T-helper 1 cell treated with Interleukin-12 subunit alpha and Interleukin-12 subunit beta and Interleukin-4 antibody, amounts not matched to agents 30 μg/mL and 1 μg/mL, for 36 hours (primary cell): ENCODE measurements at regions not wholly inside any gene's neighbourhood (a gene's known extent, or its start where the extent isn't known, plus 50 kb on each side); places are given as distances from the start of the nearest gene placed in this dataset.
"Not testable (repeated sequence)": the region's sequence is repeated elsewhere in the genome, so short reads cannot be mapped to it uniquely, and the experiment has no call there.

Source experiments
- H3K27ac Mint-ChIP-seq: one replicate; pipeline ENCODE4 v1.8.0; 2021; ENCODE audit warnings: mild to moderate bottlenecking, mixed read lengths
- H3K27me3 Mint-ChIP-seq: one replicate; pipeline ENCODE4 v1.8.0; 2021; ENCODE audit warnings: low read depth, mixed read lengths
- H3K36me3 Mint-ChIP-seq: one replicate; pipeline ENCODE4 v1.8.0; 2021; ENCODE audit warnings: low read depth, mixed read lengths
- H3K4me1 Mint-ChIP-seq: one replicate; pipeline ENCODE4 v1.8.0; 2021; ENCODE audit warnings: low read depth, mixed read lengths
- H3K4me3 Mint-ChIP-seq: one replicate; pipeline ENCODE4 v1.8.0; 2021; ENCODE audit warnings: mild to moderate bottlenecking, moderate library complexity, mixed read lengths
- H3K9me3 Mint-ChIP-seq: one replicate; pipeline ENCODE4 v1.8.0; 2021; ENCODE audit warnings: mixed read lengths

GRCh38 chr17:30717291-30718098, 107.0 kb downstream of the CRLF3 start:
- Mint-ChIP-seq H3K36me3 (no peaks in the 10 kb centered on the region), H3K9me3 (no peaks in the 10 kb centered on the region), H3K4me3 (no peak overlapping the region), H3K27ac (peak overlapping the region; percentile 21), H3K4me1 (peaks cover 9% of the 10 kb centered on the region), H3K27me3 (peaks cover 4% of the 10 kb centered on the region)

DNA sequence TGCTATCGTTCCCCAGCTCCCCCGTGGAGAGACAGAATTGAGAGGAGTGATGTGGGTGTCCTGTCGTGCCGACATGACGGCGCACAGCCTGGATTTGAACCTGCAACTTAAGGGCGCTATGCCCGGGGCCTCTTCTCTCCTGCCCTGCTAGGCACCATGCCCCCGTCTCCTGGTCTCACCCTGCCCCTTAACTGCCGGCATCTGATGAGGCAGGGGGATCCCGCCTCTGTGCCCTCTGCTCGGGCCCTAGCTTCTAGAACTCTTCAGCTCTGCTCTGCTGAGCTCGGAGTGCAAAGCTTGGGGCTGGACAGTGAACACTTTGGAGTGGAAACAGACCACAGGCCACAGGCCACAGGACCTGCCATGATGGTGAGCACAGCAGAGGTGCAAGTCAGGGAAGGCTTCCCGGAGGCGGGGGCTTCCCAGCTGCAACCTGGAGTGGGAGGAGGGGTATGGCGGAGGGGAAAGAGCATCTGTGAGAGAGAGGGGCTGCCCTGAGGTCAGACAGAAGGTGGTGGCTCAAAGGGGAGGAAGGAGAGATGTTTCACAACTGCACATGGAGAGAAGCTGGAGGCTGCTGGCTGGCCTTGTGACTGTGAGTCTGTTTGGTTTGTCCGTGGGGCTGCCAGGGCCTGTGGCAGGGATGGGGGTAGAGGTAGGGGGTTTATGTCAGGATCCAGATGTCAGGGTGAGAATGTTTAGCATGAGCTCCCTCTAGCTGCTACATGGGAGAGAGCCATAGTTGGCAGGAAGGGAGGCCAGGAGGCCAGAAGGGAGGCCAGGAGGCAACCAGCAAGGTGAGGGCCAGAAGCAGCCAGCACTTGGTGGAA, 107.8 kb downstream of the CRLF3 start:
- no peaks in the 10 kb centered on the region for H3K9me3 Mint-ChIP-seq
- peaks cover 9% of the 10 kb centered on the region for H3K4me1 Mint-ChIP-seq
- H3K27me3 Mint-ChIP-seq: peaks cover 5% of the 10 kb centered on the region
- H3K36me3 Mint-ChIP-seq: no peaks in the 10 kb centered on the region
- no peak overlapping the region for H3K4me3 Mint-ChIP-seq
- H3K27ac Mint-ChIP-seq: no peak overlapping the region

GRCh38 chr17:30714825-30715622, 109.5 kb downstream of the CRLF3 start:
- not testable (repeated sequence) for H3K4me3 Mint-ChIP-seq, H3K27ac Mint-ChIP-seq
- H3K4me1 Mint-ChIP-seq: peaks cover 14% of the 10 kb centered on the region

GRCh38 chr17:30713805-30714204, 110.7 kb downstream of the CRLF3 start:
- not testable (repeated sequence) for H3K4me3 Mint-ChIP-seq, H3K9me3 Mint-ChIP-seq, H3K27ac Mint-ChIP-seq, H3K36me3 Mint-ChIP-seq
- peaks cover 23% of the 10 kb centered on the region for H3K27me3 Mint-ChIP-seq
- peaks cover 10% of the 10 kb centered on the region for H3K4me1 Mint-ChIP-seq

More at GRCh38 chr17:30714825-30715622, 109.5 kb downstream of the CRLF3 start:
- H3K36me3 Mint-ChIP-seq, H3K9me3 Mint-ChIP-seq: not testable (repeated sequence)
- peaks cover 22% of the 10 kb centered on the region for H3K27me3 Mint-ChIP-seq

DNA sequence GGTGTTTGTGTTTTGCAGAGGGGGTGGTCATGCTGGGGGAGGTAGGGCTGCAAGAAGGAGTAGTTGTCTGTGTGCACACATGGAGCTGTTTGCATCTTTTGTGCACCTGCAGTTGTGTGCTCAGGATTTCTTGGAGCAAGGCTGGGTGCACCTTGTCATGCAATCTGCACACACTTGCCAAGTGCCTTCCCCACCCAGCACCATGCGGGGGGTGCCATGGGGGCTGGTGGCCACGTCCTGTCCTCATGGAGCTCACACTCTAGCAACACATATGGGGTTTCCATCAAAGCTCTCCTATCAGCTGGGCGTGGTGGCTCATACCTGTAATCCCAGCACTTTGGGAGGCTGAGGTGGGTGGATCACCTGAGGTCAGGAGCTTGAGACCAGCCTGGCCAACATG, 111.6 kb downstream of the CRLF3 start:
- H3K36me3 Mint-ChIP-seq, H3K9me3 Mint-ChIP-seq, H3K4me3 Mint-ChIP-seq, H3K27ac Mint-ChIP-seq: not testable (repeated sequence)
- peaks cover 31% of the 10 kb centered on the region for H3K27me3 Mint-ChIP-seq
- peaks cover 16% of the 10 kb centered on the region for H3K4me1 Mint-ChIP-seq

DNA sequence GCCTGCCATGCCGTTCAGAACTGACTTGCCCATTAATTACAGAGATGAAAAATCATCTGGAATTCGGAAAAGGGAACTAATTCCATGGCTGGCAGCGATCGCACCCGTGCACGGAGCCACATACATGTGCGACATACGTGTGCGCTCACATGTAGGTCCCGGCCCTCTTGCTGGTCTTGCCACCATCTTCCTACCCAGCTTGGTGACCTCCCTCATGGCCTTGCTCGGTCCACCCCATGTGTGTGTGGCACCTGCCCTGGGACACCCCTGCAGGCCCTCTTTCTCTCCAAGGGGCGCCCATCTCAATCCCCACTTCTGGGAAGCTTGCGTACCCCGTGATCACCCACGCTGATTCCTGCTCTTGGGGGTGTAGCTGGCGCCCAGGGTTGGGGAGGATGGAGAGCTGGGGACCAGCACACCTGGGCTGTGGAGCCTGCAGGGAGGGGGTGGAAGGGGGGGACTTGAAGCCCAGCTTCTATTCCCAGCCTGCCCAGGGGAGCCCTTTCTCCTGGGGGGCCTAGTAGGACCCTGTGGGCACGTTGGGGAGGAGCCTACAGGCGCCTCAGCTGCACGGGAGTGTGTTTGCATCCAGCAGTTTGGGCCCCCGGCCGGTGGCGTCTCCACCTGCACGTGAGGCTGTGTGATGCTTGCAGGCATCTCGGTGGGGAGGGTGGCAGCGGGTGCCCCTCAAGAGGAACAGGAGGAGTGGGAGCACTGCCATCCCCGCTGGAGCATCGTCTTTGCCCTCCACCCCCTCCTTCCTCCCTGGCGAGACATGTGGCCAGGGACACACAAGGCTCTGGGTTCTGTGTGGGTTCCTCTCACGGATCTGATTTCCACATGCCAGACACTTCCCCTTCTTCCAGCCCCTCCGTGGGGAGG, 112.6 kb downstream of the CRLF3 start:
- not testable (repeated sequence) for H3K27ac Mint-ChIP-seq, H3K36me3 Mint-ChIP-seq, H3K9me3 Mint-ChIP-seq
- Mint-ChIP-seq H3K4me3 (peak overlapping the region; percentile 92), H3K4me1 (peaks cover 22% of the 10 kb centered on the region), H3K27me3 (peaks cover 41% of the 10 kb centered on the region)

DNA sequence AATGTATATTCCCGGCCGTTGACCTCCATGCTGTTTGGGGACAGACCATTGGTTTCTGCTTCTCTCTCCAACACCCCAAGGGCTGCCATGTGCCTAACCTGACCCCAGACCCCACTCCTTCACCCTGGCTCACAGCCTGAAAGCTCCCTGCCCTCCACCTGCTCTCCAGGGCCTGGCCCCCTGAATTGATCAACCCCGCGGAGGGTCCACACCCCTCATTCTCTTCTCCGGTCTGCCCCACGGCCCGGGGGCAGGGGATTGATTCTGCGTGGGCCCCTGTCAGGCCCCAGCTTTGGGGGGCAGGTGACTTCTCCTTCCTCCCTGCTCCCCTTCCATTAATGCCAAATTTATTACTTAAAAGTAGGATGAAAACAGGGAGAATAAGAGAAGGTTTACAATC, 113.3 kb downstream of the CRLF3 start:
- peaks cover 48% of the 10 kb centered on the region for H3K27me3 Mint-ChIP-seq
- H3K4me1 Mint-ChIP-seq: peaks cover 23% of the 10 kb centered on the region
- H3K36me3 Mint-ChIP-seq, H3K9me3 Mint-ChIP-seq: not testable (repeated sequence)
- peak overlapping the region; percentile 92 for H3K4me3 Mint-ChIP-seq
- peak overlapping the region; percentile 88 for H3K27ac Mint-ChIP-seq

- H3K4me1 Mint-ChIP-seq: peaks cover 27% of the 10 kb centered on the region
- peak overlapping the region; percentile 92 for H3K4me3 Mint-ChIP-seq
- peaks cover 54% of the 10 kb centered on the region for H3K27me3 Mint-ChIP-seq
- H3K27ac Mint-ChIP-seq: peak overlapping the region; percentile 88
- H3K36me3 Mint-ChIP-seq, H3K9me3 Mint-ChIP-seq: not testable (repeated sequence)
Observed at GRCh38 chr17:30710276-30711088, 114.0 kb downstream of the CRLF3 start.

GRCh38 chr17:30709561-30710275, 114.8 kb downstream of the CRLF3 start:
- Mint-ChIP-seq H3K27me3 (peaks cover 59% of the 10 kb centered on the region), H3K27ac (peak overlapping the region; percentile 36), H3K4me1 (peaks cover 27% of the 10 kb centered on the region), H3K4me3 (peak overlapping the region; percentile 92)
- H3K36me3 Mint-ChIP-seq, H3K9me3 Mint-ChIP-seq: not testable (repeated sequence)

GRCh38 chr17:30709096-30709495, 115.4 kb downstream of the CRLF3 start:
- not testable (repeated sequence) for H3K27ac Mint-ChIP-seq

DNA sequence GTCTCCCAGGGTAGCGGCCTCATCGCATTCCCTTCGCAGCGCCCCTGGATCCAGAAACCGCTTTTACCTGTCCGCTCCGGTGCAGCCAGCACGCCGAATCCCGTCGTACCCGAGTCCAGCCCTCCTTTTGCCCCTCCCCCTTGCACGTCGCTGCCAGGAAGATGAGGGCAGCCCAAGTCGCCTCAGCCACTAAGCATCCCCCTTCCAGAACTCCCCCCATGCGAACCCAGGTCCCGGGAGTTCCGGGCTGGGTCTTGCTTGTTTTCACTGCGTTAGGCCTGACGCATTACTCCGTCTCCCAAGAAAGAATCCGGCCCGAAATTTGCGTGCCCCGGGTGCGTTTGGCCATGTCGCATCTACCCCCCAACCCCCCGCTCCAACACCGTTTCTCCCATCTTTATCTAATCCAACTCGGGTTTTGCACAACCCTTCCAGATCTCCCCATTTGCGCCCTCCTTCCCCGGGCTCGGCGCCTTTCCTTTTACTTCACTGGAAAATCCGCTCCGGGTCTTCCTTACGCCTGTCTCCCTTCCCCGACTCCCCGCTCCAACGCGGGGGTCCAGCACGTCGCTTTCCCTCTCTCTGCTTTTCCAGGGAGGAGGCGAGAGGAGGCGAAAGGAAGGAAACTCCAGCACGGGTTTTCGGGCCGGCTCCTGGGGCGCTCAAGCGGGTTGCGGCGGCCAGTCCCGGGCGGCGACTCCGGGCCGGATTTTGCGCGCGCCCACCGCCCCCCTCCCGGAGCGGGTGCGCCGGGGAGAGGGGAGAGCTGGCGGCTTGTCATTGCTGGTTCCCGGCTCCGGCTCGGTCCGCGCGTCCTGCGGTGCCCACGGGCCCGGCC, 116.0 kb downstream of the CRLF3 start:
- peaks cover 24% of the 10 kb centered on the region for H3K4me1 Mint-ChIP-seq
- peaks cover 60% of the 10 kb centered on the region for H3K27me3 Mint-ChIP-seq
- H3K27ac Mint-ChIP-seq: peak overlapping the region; percentile 64
- H3K9me3 Mint-ChIP-seq, H3K36me3 Mint-ChIP-seq: not testable (repeated sequence)
- H3K4me3 Mint-ChIP-seq: peak overlapping the region; percentile 91

More at GRCh38 chr17:30709096-30709495, 115.4 kb downstream of the CRLF3 start:
- peaks cover 27% of the 10 kb centered on the region for H3K4me1 Mint-ChIP-seq
- H3K9me3 Mint-ChIP-seq, H3K4me3 Mint-ChIP-seq, H3K36me3 Mint-ChIP-seq: not testable (repeated sequence)
- peaks cover 59% of the 10 kb centered on the region for H3K27me3 Mint-ChIP-seq

DNA sequence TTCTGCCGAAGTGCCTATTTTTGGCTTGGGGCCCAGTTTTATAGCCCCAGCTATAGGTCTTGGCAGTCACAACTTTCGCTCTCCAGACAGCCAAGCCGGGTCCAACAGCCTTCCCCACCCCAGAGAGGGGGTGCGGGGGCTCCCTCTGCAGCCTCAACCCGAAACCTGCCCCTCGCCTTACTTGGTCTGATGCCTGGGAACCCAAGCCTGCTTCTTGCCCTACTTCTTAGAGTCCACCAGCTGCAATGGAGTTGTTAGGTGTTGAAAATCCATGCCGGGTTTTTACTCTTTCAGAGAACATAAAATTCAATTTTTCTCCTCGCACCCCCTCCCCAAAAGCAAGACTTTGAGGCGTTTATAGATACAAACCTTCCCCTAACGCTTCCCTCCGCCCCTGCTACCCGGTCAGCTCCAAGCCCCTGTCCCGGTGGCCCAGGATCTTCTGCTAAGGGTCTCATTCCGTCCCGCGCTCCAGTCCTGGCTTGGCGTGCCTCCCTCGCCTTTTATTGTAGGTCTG, 116.7 kb downstream of the CRLF3 start:
- peaks cover 24% of the 10 kb centered on the region for H3K4me1 Mint-ChIP-seq
- not testable (repeated sequence) for H3K36me3 Mint-ChIP-seq, H3K9me3 Mint-ChIP-seq
- H3K4me3 Mint-ChIP-seq: peak overlapping the region; percentile 91
- H3K27ac Mint-ChIP-seq: peak overlapping the region; percentile 64
- peaks cover 59% of the 10 kb centered on the region for H3K27me3 Mint-ChIP-seq
